H1 (cell line): ENCODE measurements at regions not wholly inside any gene's neighbourhood (a gene's known extent, or its start where the extent isn't known, plus 50 kb on each side); places are given as distances from the start of the nearest gene placed in this dataset.

ENCODE experiments used
- CTCF ChIA-PET: fragments of 300-600 bp; sonication (Branson Sonifier 250); formaldehyde crosslinking; loops from one replicate; lab custom pipeline; 2021; ENCODE audit not compliant: partially characterized antibody; lab: Charles Lee
- POLR2A ChIA-PET: fragments of 300-600 bp; sonication (Branson Sonifier 250); formaldehyde crosslinking; loops from one replicate; lab custom pipeline; 2021; ENCODE audit warnings: inconsistent platforms; ENCODE audit not compliant: partially characterized antibody; lab: Charles Lee
- DNase-seq, 2 experiments: peaks; one replicate each; pipeline versions ENCODE4 v3.0.0 to v3.0.0-alpha.2; 2010 to 2022; ENCODE audit warnings: low spot score in 2 of 2, low read depth in 1 of 2, mixed read lengths in 1 of 2
- FAIRE-seq: peaks from 2 replicates; lab custom pipeline; 2011; peaks lifted over from hg19 to GRCh38; lab: Jason Lieb, UNC
- H2AFZ ChIP-seq: 2 replicates; pipeline ENCODE4 v1.8.1; 2012; ENCODE audit warnings: low read length, inconsistent platforms
- H2AK5ac ChIP-seq: 2 replicates; pipeline ENCODE4 v1.6.1; 2013; ENCODE audit warnings: low read depth, low read length
- H2BK120ac ChIP-seq: replicated peaks from 2 replicates; pipeline ENCODE3; 2013; ENCODE audit warnings: low read depth, low read length, inconsistent platforms
- H2BK12ac ChIP-seq: 2 replicates; pipeline ENCODE4 v1.6.1; 2013; ENCODE audit warnings: low read depth, low read length
- H2BK15ac ChIP-seq: 2 replicates; pipeline ENCODE4 v1.6.1; 2013; ENCODE audit warnings: low read length
- H2BK20ac ChIP-seq: 2 replicates; pipeline ENCODE4 v1.6.1; 2013; ENCODE audit warnings: low read length
- H2BK5ac ChIP-seq: 2 replicates; pipeline ENCODE4 v1.6.1; 2013; ENCODE audit warnings: low read depth, low read length
- H3K14ac ChIP-seq: 2 replicates; pipeline ENCODE4 v1.6.1; 2013; ENCODE audit warnings: inconsistent platforms; ENCODE audit not compliant: insufficient read length
- H3K18ac ChIP-seq: 2 replicates; pipeline ENCODE4 v1.6.1; 2013; ENCODE audit warnings: low read length; ENCODE audit errors: extremely low read depth
- H3K23ac ChIP-seq: 2 replicates; pipeline ENCODE4 v1.6.1; 2013; ENCODE audit warnings: inconsistent platforms; ENCODE audit not compliant: insufficient read length
- H3K23me2 ChIP-seq: 2 replicates; pipeline ENCODE4 v1.6.1; 2013; ENCODE audit warnings: low read depth, low read length
- H3K27ac ChIP-seq: 2 replicates; pipeline ENCODE4 v1.6.1; 2011; ENCODE audit warnings: low read depth, low read length, inconsistent platforms
- H3K27me3 ChIP-seq, 4 experiments: replicated peaks in 1 of 4; 1 replicate in 1 of 4; 2 replicates in 3 of 4; pipeline versions ENCODE4 v1.6.1 to v1.8.1; 2011 to 2013; ENCODE audit warnings: low read length in 3 of 4, mild to moderate bottlenecking in 3 of 4, inconsistent platforms in 2 of 4, mixed read lengths in 2 of 4, moderate library complexity in 1 of 4; ENCODE audit not compliant: control insufficient read depth in 3 of 4, insufficient read depth in 3 of 4; ENCODE audit errors: extremely low read depth in 1 of 4
- H3K36me3 ChIP-seq, 4 experiments: 2 replicates each; pipeline versions ENCODE4 v1.6.1 to v1.8.1; 2011 to 2013; ENCODE audit warnings: mild to moderate bottlenecking in 4 of 4, low read length in 3 of 4, moderate library complexity in 2 of 4, control low read depth in 1 of 4, inconsistent platforms in 1 of 4; ENCODE audit not compliant: insufficient read depth in 4 of 4, control insufficient read depth in 2 of 4
- H3K4ac ChIP-seq: replicated peaks from 2 replicates; pipeline ENCODE3; 2013; ENCODE audit warnings: low read length, low read depth, mixed read lengths, inconsistent platforms; ENCODE audit not compliant: insufficient read length
- H3K4me1 ChIP-seq, 4 experiments: replicated peaks in 1 of 4; 1 replicate in 1 of 4; 2 replicates in 3 of 4; pipeline versions ENCODE4 v1.6.1 to v1.8.1; 2011 to 2013; ENCODE audit warnings: low read length in 3 of 4, inconsistent platforms in 2 of 4, mixed read lengths in 1 of 4; ENCODE audit not compliant: insufficient read depth in 4 of 4, control insufficient read depth in 3 of 4
- H3K4me2 ChIP-seq, 2 experiments: 2 replicates each; pipeline versions ENCODE4 v1.6.1 to v1.8.1; 2011 to 2013; ENCODE audit warnings: low read depth in 2 of 2, low read length in 2 of 2, control low read depth in 1 of 2, inconsistent platforms in 1 of 2, mild to moderate bottlenecking in 1 of 2; ENCODE audit not compliant: insufficient read depth in 1 of 2
- H3K4me3 ChIP-seq, 4 experiments: fragments of 200-600, 300-600 bp in 1 of 4; sonication (generic), shearing (Covaris generic), sonication (Bioruptor Twin) in 1 of 4; 2 replicates each; pipeline versions ENCODE4 v1.5.1 to v1.8.1; 2011 to 2016; ENCODE audit warnings: low read length in 4 of 4, low read depth in 3 of 4, control low read depth in 2 of 4, inconsistent platforms in 2 of 4, mild to moderate bottlenecking in 2 of 4, mixed read lengths in 1 of 4, moderate library complexity in 1 of 4; ENCODE audit not compliant: insufficient read depth in 2 of 4; ENCODE audit errors: extremely low read depth in 1 of 4
- H3K56ac ChIP-seq: replicated peaks from 2 replicates; pipeline ENCODE3; 2013; ENCODE audit warnings: low read depth, mild to moderate bottlenecking, mixed read lengths, low read length, inconsistent platforms; ENCODE audit not compliant: insufficient read length
- H3K79me1 ChIP-seq: 2 replicates; pipeline ENCODE4 v1.6.1; 2013; ENCODE audit warnings: low read depth, low read length, control low read depth
- H3K79me2 ChIP-seq, 2 experiments: 2 replicates each; pipeline versions ENCODE4 v1.6.1 to v1.8.1; 2012 to 2013; ENCODE audit warnings: low read length in 2 of 2, mild to moderate bottlenecking in 2 of 2, inconsistent platforms in 1 of 2; ENCODE audit not compliant: insufficient read depth in 2 of 2, control insufficient read depth in 1 of 2
- H3K9ac ChIP-seq, 4 experiments: replicated peaks in 1 of 4; 1 replicate in 1 of 4; 2 replicates in 3 of 4; pipeline versions ENCODE4 v1.6.1 to v1.8.1; 2011 to 2013; ENCODE audit warnings: low read depth in 3 of 4, low read length in 3 of 4, control low read depth in 2 of 4, mild to moderate bottlenecking in 2 of 4, moderate library complexity in 2 of 4, inconsistent platforms in 1 of 4; ENCODE audit errors: extremely low read depth in 1 of 4
- H3K9me3 ChIP-seq, 2 experiments: 2 replicates each; pipeline versions ENCODE4 v1.6.1 to v1.8.1; 2012 to 2013; ENCODE audit warnings: mild to moderate bottlenecking in 2 of 2, moderate library complexity in 2 of 2, control low read depth in 1 of 2, inconsistent platforms in 1 of 2, low read depth in 1 of 2, low read length in 1 of 2, mixed read lengths in 1 of 2; ENCODE audit not compliant: insufficient read depth in 2 of 2
- H4K20me1 ChIP-seq, 2 experiments: replicated peaks in 1 of 2; 2 replicates each; pipeline versions ENCODE3 to v1.8.1; 2011 to 2013; ENCODE audit warnings: inconsistent platforms in 2 of 2, low read length in 2 of 2, mild to moderate bottlenecking in 1 of 2; ENCODE audit not compliant: insufficient read depth in 2 of 2, control insufficient read depth in 1 of 2
- H4K5ac ChIP-seq: 2 replicates; pipeline ENCODE4 v1.6.1; 2013; ENCODE audit warnings: low read length, low read depth, mixed read lengths, inconsistent platforms; ENCODE audit not compliant: insufficient read length
- H4K8ac ChIP-seq: 2 replicates; pipeline ENCODE4 v1.8.0; 2013; ENCODE audit warnings: mild to moderate bottlenecking, moderate library complexity, low read length, inconsistent platforms; ENCODE audit not compliant: insufficient read depth; ENCODE audit errors: extremely low read depth
- H4K91ac ChIP-seq: replicated peaks from 2 replicates; pipeline ENCODE3; 2013; ENCODE audit warnings: low read length, mixed read lengths, inconsistent platforms; ENCODE audit not compliant: insufficient read length
- ATF3 ChIP-seq: IDR thresholded peaks from 2 replicates; pipeline ENCODE4 v1.6.1; 2011; ENCODE audit warnings: low read depth, mild to moderate bottlenecking, low read length; ENCODE audit not compliant: insufficient read depth
- GABPA ChIP-seq: IDR thresholded peaks from 2 replicates; pipeline ENCODE4 v1.6.1; 2011; ENCODE audit warnings: mild to moderate bottlenecking, low read length, moderate library complexity, borderline replicate concordance; ENCODE audit not compliant: insufficient read depth
- HDAC2 ChIP-seq, 2 experiments: fragments of 300-600 bp in 1 of 2; sonication (generic) in 1 of 2; IDR thresholded peaks; 2 replicates each; pipeline ENCODE4 v1.6.1; 2011 to 2012; ENCODE audit warnings: low read depth in 2 of 2, low read length in 2 of 2, mild to moderate bottlenecking in 2 of 2, moderate library complexity in 2 of 2, borderline replicate concordance in 1 of 2, inconsistent platforms in 1 of 2
- JUN ChIP-seq: IDR thresholded peaks from 2 replicates; pipeline ENCODE4 v1.6.1; 2011; ENCODE audit warnings: low read depth, mild to moderate bottlenecking, improper control_type of control experiment, low read length
- MAFK ChIP-seq: IDR thresholded peaks from 2 replicates; pipeline ENCODE4 v1.6.1; 2012; ENCODE audit warnings: low read depth, mild to moderate bottlenecking, improper control_type of control experiment, low read length
- SP1 ChIP-seq: IDR thresholded peaks from 2 replicates; pipeline ENCODE4 v1.6.1; 2011; ENCODE audit warnings: low read depth, low read length
- SUZ12 ChIP-seq: fragments of 200-600 bp; sonication (generic); IDR thresholded peaks from 2 replicates; pipeline ENCODE4 v1.6.1; 2012; ENCODE audit warnings: mild to moderate bottlenecking, inconsistent platforms, low read length, moderate library complexity, mixed read lengths
- YY1 ChIP-seq: IDR thresholded peaks from 2 replicates; pipeline ENCODE4 v1.6.1; 2011; ENCODE audit warnings: low read depth, mild to moderate bottlenecking, low read length
- WGBS, 2 experiments: shearing (Covaris generic) in 1 of 2; methylation state at CpG; one replicate each; pipeline versions ENCODE4 v1.1.6 to v1.1.7; 2013 to 2015; ENCODE audit warnings: low lambda C conversion rate in 2 of 2, mixed read lengths in 2 of 2, inconsistent platforms in 1 of 2, low coverage in 1 of 2, missing lambda C conversion rate in 1 of 2; ENCODE audit not compliant: insufficient replicate concordance in 2 of 2, insufficient coverage in 1 of 2, insufficient read length in 1 of 2; ENCODE audit errors: extremely low coverage in 1 of 2, missing lambda C conversion rate in 1 of 2; 5-methylcytosine and 5-hydroxymethylcytosine counted together

- H3K18ac ChIP-seq = no peak overlapping the region
- H3K36me3 ChIP-seq = no peaks in the 10 kb centered on the region
- no peak overlapping the region for H2AFZ ChIP-seq
- no peak overlapping the region for H3K14ac ChIP-seq
- no peak overlapping the region for H2BK5ac ChIP-seq
- H3K4me3 ChIP-seq = no peak overlapping the region
- H3K79me1 ChIP-seq = no peaks in the 10 kb centered on the region
- H2BK15ac ChIP-seq = no peak overlapping the region
- H2BK12ac ChIP-seq = no peak overlapping the region
- no peak overlapping the region for H4K91ac ChIP-seq
- DNase-seq = no peak
- TF ChIP-seq SP1 (no peak), SUZ12 (no peak), ATF3 (no peak), GABPA (no peak), JUN (no peak), YY1 (no peak), HDAC2 (IDR thresholded peaks at IDR 0.05; ENCODE audit: borderline replicate concordance in 1 of 2, low read depth in 2 of 2, low read length in 2 of 2) (no peak), MAFK (peak; percentile 43; the same call in 1 of the 2 replicates)
- TF ChIP-seq, all 59 proteins: peak for 1
- ChIA-PET POLR2A (no interaction called here), CTCF (interaction anchor here (1.0 to 2.6 kb wide), 2 partner anchors 13 kb away, joined by 3 to 9 read pairs; no protein-coding TSS in a partner anchor)
- 84% methylated on average over 1 of the region's 1 CpG; no CpG with 5 or more reads in 1 of the 2 experiments for WGBS, 2 experiments
- Histone ChIP-seq H3K9me3 (no peaks in the 10 kb centered on the region), H3K56ac (no peak overlapping the region), H3K4ac (no peak overlapping the region), H3K79me2 (no peaks in the 10 kb centered on the region), H3K9ac (no peak overlapping the region), H3K23me2 (no peaks in the 10 kb centered on the region), H4K8ac (no peak overlapping the region), H4K20me1 (no peaks in the 10 kb centered on the region), H2AK5ac (no peak overlapping the region), H3K4me1 (no peaks in the 10 kb centered on the region), H3K4me2 (no peak overlapping the region), H2BK120ac (no peak overlapping the region), H3K23ac (no peak overlapping the region), H3K27me3 (no peaks in the 10 kb centered on the region), H4K5ac (no peak overlapping the region), H3K27ac (no peak overlapping the region), H2BK20ac (no peak overlapping the region)
- no peak for FAIRE-seq
Observed at GRCh38 chr2:139209586-139209985, 429.4 kb upstream of the NXPH2 start.
